ENCODE measurements at regions not wholly inside any gene's neighbourhood (a gene's known extent, or its start where the extent isn't known, plus 50 kb on each side); places are given as distances from the start of the nearest gene placed in this dataset.

- H3K9me1 ChIP-seq (ENCODE audit: control insufficient read depth, extremely low read depth, insufficient read depth, low read length) = no peaks in the 10 kb centered on the region
- no peaks in the 10 kb centered on the region for H3K9me3 ChIP-seq (ENCODE audit: control insufficient read depth, low read depth, low read length)
- FAIRE-seq (no peak), DNase-seq (ENCODE audit: low read depth, low spot score) (no peak)
- H3K4me2 ChIP-seq (ENCODE audit: control insufficient read depth, extremely low read depth, insufficient read depth, low read depth, low read length) = no peak overlapping the region
- peaks cover 28% of the 10 kb centered on the region for H3K79me2 ChIP-seq (ENCODE audit: control insufficient read depth, insufficient read depth, low read length)
- no peak overlapping the region for H3K4me3 ChIP-seq (ENCODE audit: control insufficient read depth in 2 of 3, extremely low read depth in 1 of 3, insufficient read depth in 2 of 3, low read depth in 1 of 3, low read length in 3 of 3)
- H3K9ac ChIP-seq (ENCODE audit: control insufficient read depth, extremely low read depth, insufficient read depth, low read length) = no peak overlapping the region
- no peaks in the 10 kb centered on the region for H3K4me1 ChIP-seq (ENCODE audit: control insufficient read depth, extremely low read depth, insufficient read depth, low read length)
- H2AFZ ChIP-seq (ENCODE audit: control insufficient read depth, low read length) = no peak overlapping the region
- H3K27ac ChIP-seq (ENCODE audit: control insufficient read depth, insufficient read depth, low read length) = no peak overlapping the region
- TF ChIP-seq CTCF (optimal IDR thresholded peaks at IDR 0.05 in 1 of 3, IDR thresholded peaks at IDR 0.05 in 1 of 3, conservative IDR thresholded peaks at IDR 0.05 in 1 of 3; ENCODE audit: extremely low read depth in 1 of 3, insufficient read depth in 2 of 3, low read length in 3 of 3) (no peak), EZH2 (IDR thresholded peaks at IDR 0.05; ENCODE audit: low read length) (no peak)
- H4K20me1 ChIP-seq (ENCODE audit: control insufficient read depth, extremely low read depth, insufficient read depth, low read length) = no peaks in the 10 kb centered on the region
- no peaks in the 10 kb centered on the region for H3K27me3 ChIP-seq (ENCODE audit: control insufficient read depth, extremely low read depth, insufficient read depth, low read length)
- dilution Hi-C loops (cut with MboI; ENCODE audit: extremely low pct_ligation_motif_present, low sequenced_read_pairs) = no loop called here
- no peaks in the 10 kb centered on the region for H3K36me3 ChIP-seq (ENCODE audit: control insufficient read depth in 2 of 2, extremely low read depth in 1 of 2, insufficient read depth in 2 of 2, low read length in 2 of 2)
Observed at GRCh38 chr3:165476399-165477060, 280.3 kb upstream of the SLITRK3 start.

GRCh38 chr3:165466856-165467255, 270.7 kb upstream of the SLITRK3 start:
- Histone ChIP-seq H3K4me1 (ENCODE audit: control insufficient read depth, extremely low read depth, insufficient read depth, low read length) (no peaks in the 10 kb centered on the region), H4K20me1 (ENCODE audit: control insufficient read depth, extremely low read depth, insufficient read depth, low read length) (no peaks in the 10 kb centered on the region), H3K9ac (ENCODE audit: control insufficient read depth, extremely low read depth, insufficient read depth, low read length) (no peak overlapping the region), H3K4me3 (ENCODE audit: control insufficient read depth in 2 of 3, extremely low read depth in 1 of 3, insufficient read depth in 2 of 3, low read depth in 1 of 3, low read length in 3 of 3) (no peak overlapping the region), H3K4me2 (ENCODE audit: control insufficient read depth, extremely low read depth, insufficient read depth, low read depth, low read length) (no peak overlapping the region), H3K36me3 (ENCODE audit: control insufficient read depth in 2 of 2, extremely low read depth in 1 of 2, insufficient read depth in 2 of 2, low read length in 2 of 2) (peaks cover 2 to 3% of the 10 kb centered on the region in 2 experiments), H3K9me3 (ENCODE audit: control insufficient read depth, low read depth, low read length) (no peaks in the 10 kb centered on the region), H3K9me1 (ENCODE audit: control insufficient read depth, extremely low read depth, insufficient read depth, low read length) (no peaks in the 10 kb centered on the region), H3K79me2 (ENCODE audit: control insufficient read depth, insufficient read depth, low read length) (peaks cover 76% of the 10 kb centered on the region), H3K27ac (ENCODE audit: control insufficient read depth, insufficient read depth, low read length) (no peak overlapping the region), H2AFZ (ENCODE audit: control insufficient read depth, low read length) (no peak overlapping the region), H3K27me3 (ENCODE audit: control insufficient read depth, extremely low read depth, insufficient read depth, low read length) (no peaks in the 10 kb centered on the region)
- TF ChIP-seq CTCF (optimal IDR thresholded peaks at IDR 0.05 in 1 of 3, IDR thresholded peaks at IDR 0.05 in 1 of 3, conservative IDR thresholded peaks at IDR 0.05 in 1 of 3; ENCODE audit: extremely low read depth in 1 of 3, insufficient read depth in 2 of 3, low read length in 3 of 3) = no peak
- TF ChIP-seq EZH2 (IDR thresholded peaks at IDR 0.05; ENCODE audit: low read length) = no peak
- no peak for DNase-seq (ENCODE audit: low read depth, low spot score)
- no peak for FAIRE-seq
- dilution Hi-C loops (cut with MboI; ENCODE audit: extremely low pct_ligation_motif_present, low sequenced_read_pairs) = no loop called here
